ENCODE measurements at regions not wholly inside any gene's neighbourhood (a gene's known extent, or its start where the extent isn't known, plus 50 kb on each side); places are given as distances from the start of the nearest gene placed in this dataset.

GRCh38 chr3:105040026-105040622 is 326.6 kb upstream of the ALCAM start:
- Mint-ChIP-seq H3K27me3 (no peaks in the 10 kb centered on the region), H3K27ac (no peak overlapping the region), H3K4me1 (no peaks in the 10 kb centered on the region), H3K9me3 (no peaks in the 10 kb centered on the region), H3K36me3 (ENCODE audit: low read depth) (no peaks in the 10 kb centered on the region), H3K4me3 (no peak overlapping the region)
- ATAC-seq (ENCODE audit: low read depth) (no peak), DNase-seq (no peak)
- intact Hi-C loops (cut with micrococcal nuclease) = no loop called here
- ChIA-PET POLR2A (no interaction called here), CTCF (no interaction called here)
- no peak for TF ChIP-seq CTCF (IDR thresholded peaks at IDR 0.05)

DNA sequence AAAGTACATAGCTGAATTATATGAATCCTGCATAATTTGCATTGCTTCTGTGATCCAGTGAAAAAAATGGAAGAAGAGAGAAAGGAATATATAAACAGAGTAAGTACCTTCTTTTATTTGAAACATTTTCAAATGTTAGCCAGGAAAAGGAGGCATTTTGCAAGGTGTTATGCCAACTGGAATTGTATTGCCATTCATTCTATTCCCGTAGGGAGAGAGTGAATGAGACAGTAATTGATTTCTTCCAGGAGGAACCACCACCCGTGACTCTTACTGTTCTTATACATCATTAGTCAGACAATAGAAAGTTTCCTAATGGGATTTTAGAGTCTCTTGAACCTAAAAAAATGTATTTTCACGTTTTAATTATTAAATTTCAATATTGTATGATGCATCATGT is 324.1 kb upstream of the ALCAM start:
- H3K4me3 Mint-ChIP-seq = no peak overlapping the region
- H3K9me3 Mint-ChIP-seq = no peaks in the 10 kb centered on the region
- no peaks in the 10 kb centered on the region for H3K27me3 Mint-ChIP-seq
- intact Hi-C loops (cut with micrococcal nuclease) = no loop called here
- ATAC-seq (ENCODE audit: low read depth) (no peak), DNase-seq (no peak)
- ChIA-PET CTCF (no interaction called here), POLR2A (no interaction called here)
- H3K27ac Mint-ChIP-seq = no peak overlapping the region
- no peaks in the 10 kb centered on the region for H3K36me3 Mint-ChIP-seq (ENCODE audit: low read depth)
- no peaks in the 10 kb centered on the region for H3K4me1 Mint-ChIP-seq
- no peak for TF ChIP-seq CTCF (IDR thresholded peaks at IDR 0.05)

DNA sequence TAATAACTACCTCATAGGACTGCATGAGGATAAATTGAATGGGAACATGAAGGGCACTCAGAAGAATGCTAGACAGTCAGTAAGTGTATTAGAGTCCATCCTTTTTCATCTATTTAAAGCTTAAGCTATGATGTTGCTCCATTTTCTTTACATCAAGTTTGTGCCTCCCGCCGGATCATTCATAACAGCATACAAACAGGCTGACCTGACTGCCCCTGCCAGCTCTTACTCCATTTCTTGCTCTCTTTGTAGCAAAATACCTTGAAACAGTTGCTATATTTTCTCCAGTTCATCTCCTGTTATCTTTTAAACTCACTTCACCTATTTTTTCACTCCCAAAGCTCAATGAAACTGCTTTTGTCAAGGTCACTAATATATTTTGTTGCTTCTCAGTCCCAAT is 315.6 kb upstream of the ALCAM start:
- no peaks in the 10 kb centered on the region for H3K27me3 Mint-ChIP-seq
- DNase-seq (no peak), ATAC-seq (ENCODE audit: low read depth) (no peak)
- H3K36me3 Mint-ChIP-seq (ENCODE audit: low read depth) = no peaks in the 10 kb centered on the region
- no peaks in the 10 kb centered on the region for H3K4me1 Mint-ChIP-seq
- H3K9me3 Mint-ChIP-seq = no peaks in the 10 kb centered on the region
- intact Hi-C loops (cut with micrococcal nuclease) = no loop called here
- CTCF ChIA-PET = no interaction called here
- H3K4me3 Mint-ChIP-seq = no peak overlapping the region
- no peak overlapping the region for H3K27ac Mint-ChIP-seq
- POLR2A ChIA-PET = no interaction called here
- TF ChIP-seq CTCF (IDR thresholded peaks at IDR 0.05) = no peak

DNA sequence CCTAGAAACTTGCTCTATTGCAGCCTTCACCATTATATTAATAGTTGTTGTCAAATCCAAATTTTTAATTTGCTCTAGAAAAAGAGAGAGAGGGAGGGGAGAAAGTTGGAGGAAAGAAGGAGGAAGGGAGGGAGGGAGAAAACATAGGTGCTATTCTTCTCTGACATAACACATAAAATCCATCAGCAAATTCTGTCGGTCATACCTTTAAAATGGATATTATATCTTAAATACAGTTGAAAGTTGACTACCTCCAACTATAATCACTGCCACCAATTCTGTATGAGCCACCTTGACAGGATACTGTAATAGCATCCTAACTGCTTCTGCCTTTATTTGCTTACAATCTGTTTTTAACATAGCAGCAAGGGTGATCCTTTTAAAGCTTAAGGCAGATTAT is 314.7 kb upstream of the ALCAM start:
- no peaks in the 10 kb centered on the region for H3K36me3 Mint-ChIP-seq (ENCODE audit: low read depth)
- intact Hi-C loops (cut with micrococcal nuclease) = no loop called here
- DNase-seq (no peak), ATAC-seq (ENCODE audit: low read depth) (no peak)
- no peaks in the 10 kb centered on the region for H3K4me1 Mint-ChIP-seq
- H3K9me3 Mint-ChIP-seq = no peaks in the 10 kb centered on the region
- no peak overlapping the region for H3K27ac Mint-ChIP-seq
- no peaks in the 10 kb centered on the region for H3K27me3 Mint-ChIP-seq
- no peak for TF ChIP-seq CTCF (IDR thresholded peaks at IDR 0.05)
- ChIA-PET CTCF (no interaction called here), POLR2A (no interaction called here)
- no peak overlapping the region for H3K4me3 Mint-ChIP-seq

DNA sequence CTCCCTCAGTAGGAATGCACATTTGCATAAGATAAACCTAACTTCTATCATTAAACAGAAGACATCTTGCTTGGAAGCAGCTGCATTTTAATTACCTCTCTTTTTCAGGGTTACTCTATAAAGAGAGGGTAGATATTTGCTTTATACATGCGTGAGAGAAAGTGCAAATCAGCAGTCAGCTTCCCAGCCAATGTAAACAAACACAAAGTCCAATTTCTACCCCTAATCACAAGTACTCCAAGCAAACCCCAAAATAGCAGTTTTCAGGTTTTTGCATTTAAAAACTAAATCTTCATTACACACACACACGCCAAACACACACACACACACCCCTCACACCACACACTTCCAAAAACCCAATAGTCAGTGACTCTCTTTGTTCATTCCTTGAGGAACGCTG is 303.9 kb upstream of the ALCAM start:
- no peaks in the 10 kb centered on the region for H3K4me1 Mint-ChIP-seq
- H3K27ac Mint-ChIP-seq = no peak overlapping the region
- H3K27me3 Mint-ChIP-seq = no peaks in the 10 kb centered on the region
- H3K9me3 Mint-ChIP-seq = no peaks in the 10 kb centered on the region
- ChIA-PET CTCF (no interaction called here), POLR2A (no interaction called here)
- no peak overlapping the region for H3K4me3 Mint-ChIP-seq
- DNase-seq (no peak), ATAC-seq (ENCODE audit: low read depth) (no peak)
- intact Hi-C loops (cut with micrococcal nuclease) = no loop called here
- no peak for TF ChIP-seq CTCF (IDR thresholded peaks at IDR 0.05)
- H3K36me3 Mint-ChIP-seq (ENCODE audit: low read depth) = no peaks in the 10 kb centered on the region
